ENCODE measurements at regions not wholly inside any gene's neighbourhood (a gene's known extent, or its start where the extent isn't known, plus 50 kb on each side); places are given as distances from the start of the nearest gene placed in this dataset.

DNA sequence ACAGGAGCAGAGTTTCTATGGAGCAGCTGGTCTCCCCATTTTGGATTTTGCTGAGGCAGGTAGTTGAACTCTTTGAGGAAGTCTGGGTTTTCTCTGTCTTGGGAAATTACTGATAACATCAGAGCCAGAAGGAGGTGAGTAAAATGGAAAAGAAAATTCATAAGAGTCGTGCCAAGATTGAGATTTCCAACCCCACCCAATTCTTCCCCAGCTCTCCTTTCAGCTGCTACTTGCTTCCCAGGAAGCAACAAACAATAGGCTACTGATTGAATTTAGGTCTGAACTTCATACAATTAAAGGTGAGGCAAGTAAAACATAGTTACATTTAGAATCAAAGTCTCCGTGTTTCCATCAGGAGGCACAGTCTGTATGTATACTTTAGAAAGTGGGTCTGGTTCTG, 54.6 kb upstream of the EOLA2 start:
- DNase-seq (ENCODE audit: low read depth, low spot score), result no peak

DNA sequence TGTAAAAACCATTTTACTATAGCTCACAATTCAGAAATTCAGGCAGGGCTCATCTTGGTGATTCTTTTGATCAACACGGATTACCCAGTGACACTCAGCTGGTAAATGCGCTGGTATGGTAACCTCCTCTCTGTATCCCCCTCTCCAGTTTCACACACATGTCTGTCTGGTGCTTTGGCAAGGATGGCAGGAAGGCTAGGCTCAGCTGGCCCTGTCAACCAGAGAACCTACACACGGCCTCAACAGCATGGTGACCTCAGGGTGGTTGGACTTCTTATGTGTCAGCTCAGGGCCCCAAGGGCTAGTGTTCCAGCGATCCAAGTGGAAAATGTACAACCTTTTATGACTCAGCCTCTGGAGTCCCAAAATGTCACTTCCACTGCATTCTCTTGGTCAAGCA, 55.7 kb upstream of the EOLA2 start:
- no peak overlapping the region for H3K4me3 ChIP-seq (ENCODE audit: low read length)
- no peak for DNase-seq (ENCODE audit: low read depth, low spot score)

More for the DNA sequence above, 54.6 kb upstream of the EOLA2 start:
- no peak overlapping the region for H3K4me3 ChIP-seq (ENCODE audit: low read length)

DNA sequence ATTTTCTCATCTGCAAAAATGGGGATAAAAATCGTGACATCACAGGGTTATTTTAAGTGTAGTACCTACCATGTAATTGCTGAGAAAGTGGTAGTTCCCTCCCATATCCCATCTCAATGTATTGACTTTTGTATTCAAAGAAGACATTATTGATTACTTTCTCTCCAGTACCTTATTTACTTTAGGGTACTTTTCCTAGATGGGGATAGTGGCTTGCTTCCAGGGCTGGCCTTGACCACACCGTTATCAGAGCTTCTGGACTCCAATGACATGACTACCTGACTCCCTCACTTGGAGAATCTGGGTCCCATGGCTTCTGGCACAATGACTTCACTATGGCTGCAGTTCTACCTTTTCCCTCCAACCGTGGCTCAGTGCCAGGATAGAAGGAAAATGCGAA, 58.2 kb upstream of the EOLA2 start:
- no peak for DNase-seq (ENCODE audit: low read depth, low spot score)
- no peak overlapping the region for H3K4me3 ChIP-seq (ENCODE audit: low read length)

DNA sequence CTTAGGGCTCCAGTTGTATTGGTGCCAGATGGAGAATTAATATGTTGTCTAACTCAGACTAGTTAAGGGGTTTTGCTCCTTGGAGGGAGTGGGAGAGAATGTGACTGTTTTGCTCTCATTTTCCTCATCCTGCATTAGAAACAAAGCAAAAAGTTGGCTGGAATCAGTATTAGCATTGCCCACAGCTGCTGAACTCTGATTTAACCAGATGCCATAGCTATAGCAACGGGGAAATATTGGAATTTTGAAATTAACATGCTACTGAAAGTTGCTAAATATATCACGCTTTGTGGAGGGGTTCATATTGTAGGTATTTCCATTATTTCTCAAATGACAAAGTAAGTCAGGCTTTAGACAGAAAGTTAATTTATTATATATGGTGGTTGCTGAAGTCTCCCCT, 66.7 kb upstream of the EOLA2 start:
- H3K4me3 ChIP-seq (ENCODE audit: low read length), result no peak overlapping the region
- no peak for DNase-seq (ENCODE audit: low read depth, low spot score)

DNA sequence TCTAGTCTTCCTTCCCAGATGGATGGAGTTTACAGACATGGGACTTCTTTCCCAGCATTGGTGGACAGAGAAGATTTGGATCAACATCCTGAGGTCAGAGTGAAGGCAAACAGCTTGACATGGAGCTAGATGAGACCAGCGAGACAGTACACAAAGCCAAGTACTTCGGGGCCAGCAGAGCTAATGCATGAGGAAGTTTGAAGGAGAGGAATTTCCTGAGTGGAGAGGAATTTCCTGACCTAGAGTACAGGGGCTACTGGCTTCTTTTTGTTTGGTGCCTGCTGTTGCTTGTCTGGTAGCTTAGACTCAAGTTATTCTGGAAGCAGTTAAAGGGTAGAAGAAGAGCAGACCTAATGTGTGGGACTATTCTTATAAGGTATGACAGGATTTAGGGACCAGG, 69.1 kb upstream of the EOLA2 start:
- H3K4me3 ChIP-seq (ENCODE audit: low read length), result no peak overlapping the region
- DNase-seq (ENCODE audit: low read depth, low spot score), result no peak

DNA sequence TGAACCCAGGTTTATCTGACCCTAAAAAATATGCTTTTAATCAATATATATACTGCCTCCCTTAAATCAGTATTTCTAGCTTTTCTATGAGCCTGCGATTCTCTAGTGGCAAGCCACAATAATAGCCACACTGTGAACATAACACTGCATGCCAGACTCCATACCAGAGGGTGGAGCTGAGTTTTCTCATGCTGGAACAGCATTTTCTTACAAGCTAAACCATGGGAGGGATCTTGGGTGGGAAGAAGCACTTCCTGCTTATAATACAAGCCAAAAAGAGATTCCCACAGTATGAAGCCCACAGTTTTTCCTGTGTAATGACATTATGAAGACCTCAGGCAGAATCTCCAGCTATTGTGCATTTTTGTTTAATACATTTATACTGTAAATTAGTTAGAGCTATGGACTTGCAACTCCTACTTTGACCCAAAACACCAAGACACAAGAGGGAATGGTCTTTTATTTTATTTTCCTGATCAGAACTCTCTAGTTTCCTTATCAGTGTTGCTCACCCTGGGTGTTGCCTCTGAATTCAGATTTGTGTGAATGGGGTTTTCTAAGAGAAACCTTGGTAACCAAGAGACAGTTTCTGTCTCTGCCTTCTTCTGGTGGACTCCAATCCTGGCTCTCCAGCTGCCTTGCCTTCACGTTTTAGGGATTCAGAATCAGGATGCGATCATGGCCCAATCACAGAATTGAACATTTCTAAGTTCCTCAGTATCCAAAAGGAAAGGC, 74.5 kb upstream of the EOLA2 start:
- DNase-seq (ENCODE audit: low read depth, low spot score), result no peak
- no peak overlapping the region for H3K4me3 ChIP-seq (ENCODE audit: low read length)

DNA sequence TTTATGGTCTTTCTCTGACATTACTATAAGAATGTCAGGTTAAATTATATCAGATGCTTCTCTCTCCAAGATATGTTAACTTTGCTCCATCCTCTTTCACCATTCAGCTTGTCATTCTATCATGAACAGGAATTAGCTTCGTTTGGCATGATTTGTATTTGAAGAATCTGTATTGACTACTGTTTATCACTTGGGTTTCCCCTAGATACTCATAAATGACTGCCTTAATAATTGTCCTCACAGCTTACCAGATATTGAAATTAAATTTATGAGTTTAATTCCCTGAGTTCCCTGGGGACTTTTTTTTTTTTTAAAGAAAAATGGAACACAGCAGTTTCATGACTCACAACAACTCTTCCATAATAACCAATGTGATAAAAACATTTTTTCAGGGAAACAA, 76.2 kb upstream of the EOLA2 start:
- no peak overlapping the region for H3K4me3 ChIP-seq (ENCODE audit: low read length)
- no peak for DNase-seq (ENCODE audit: low read depth, low spot score)

DNA sequence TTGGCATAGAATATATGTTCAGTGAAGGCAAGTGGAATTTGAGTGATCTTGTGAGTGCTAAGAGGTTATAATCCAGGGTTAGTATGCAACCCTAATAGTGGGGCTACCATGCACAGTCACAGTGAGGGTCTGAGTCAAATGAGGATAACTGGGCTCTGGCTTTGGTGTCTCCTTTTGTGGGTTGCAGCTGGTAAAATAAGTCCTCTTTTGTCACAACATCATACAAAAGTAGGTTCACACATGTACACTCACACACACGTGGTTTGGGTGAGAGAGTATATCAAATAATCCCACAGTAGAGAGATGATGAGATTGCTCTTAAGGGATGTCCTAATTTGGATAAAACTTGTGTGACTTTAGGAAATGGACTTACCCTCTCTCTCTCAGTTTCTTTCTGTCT, 79.6 kb upstream of the EOLA2 start:
- no peak for DNase-seq (ENCODE audit: low read depth, low spot score)
- H3K4me3 ChIP-seq (ENCODE audit: low read length), result no peak overlapping the region

DNA sequence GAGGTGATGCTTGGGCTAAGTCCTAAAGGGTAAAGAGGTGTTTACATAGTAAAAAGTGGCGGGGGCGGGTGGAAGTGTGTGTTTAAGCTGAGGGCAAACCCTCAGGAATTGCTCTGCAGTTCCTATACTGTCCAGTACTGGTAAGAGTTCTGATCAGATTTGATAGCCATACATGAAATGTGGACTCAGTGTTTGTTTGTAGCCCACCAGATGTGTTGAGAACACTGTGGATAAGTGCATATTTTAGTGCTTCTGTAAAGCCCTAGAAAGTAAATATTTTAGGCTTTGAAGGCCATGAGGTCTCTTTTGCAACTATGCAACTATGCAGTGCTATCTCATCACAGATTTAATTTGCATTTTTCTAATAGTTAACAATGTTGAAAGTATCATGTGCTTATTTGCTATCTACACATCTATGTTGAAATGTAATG, 80.7 kb upstream of the EOLA2 start:
- no peak overlapping the region for H3K4me3 ChIP-seq (ENCODE audit: low read length)
- no peak for DNase-seq (ENCODE audit: low read depth, low spot score)

DNA sequence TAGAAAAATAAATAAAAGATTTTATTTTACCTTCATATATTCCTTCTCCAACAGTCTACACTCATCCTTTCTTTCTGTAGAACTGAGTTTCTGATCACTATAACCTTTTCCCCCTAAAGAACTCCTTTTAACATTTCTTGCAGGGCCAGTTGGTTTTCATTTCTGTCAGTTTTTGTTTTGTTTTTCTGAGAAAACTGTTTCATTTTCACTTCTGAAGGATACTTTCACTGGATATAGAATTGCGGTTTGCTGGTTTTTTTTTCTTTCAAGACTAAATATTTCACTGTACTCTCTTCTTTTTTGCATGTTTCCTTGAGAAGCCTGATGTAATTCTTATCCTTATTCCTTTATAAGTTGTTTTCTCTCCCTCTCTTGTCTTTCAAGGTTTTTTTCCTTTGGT, 90.4 kb upstream of the EOLA2 start:
- no peak for DNase-seq (ENCODE audit: low read depth, low spot score)
- no peak overlapping the region for H3K4me3 ChIP-seq (ENCODE audit: low read length)

DNA sequence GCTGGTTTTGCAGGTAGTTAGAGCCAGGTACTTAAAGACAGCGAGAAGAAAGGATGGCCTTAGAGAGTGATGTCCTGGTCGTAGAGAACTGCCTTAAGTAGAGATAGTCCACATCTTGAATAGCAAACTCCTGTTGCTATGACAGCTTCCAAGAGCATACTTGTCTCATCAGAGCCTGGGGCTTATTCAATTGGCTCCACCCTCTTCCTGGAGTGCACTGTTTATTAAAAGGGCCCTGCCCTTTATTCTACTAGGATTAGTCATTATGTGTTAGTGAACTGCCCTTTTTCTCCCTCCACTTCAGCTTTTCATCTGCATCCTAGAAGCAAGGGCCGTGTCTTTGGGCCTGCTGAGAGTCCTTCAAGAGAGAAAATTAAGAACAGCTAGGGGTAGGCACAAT, 94.5 kb upstream of the EOLA2 start:
- H3K4me3 ChIP-seq (ENCODE audit: low read length), result no peak overlapping the region
- no peak for DNase-seq (ENCODE audit: low read depth, low spot score)

DNA sequence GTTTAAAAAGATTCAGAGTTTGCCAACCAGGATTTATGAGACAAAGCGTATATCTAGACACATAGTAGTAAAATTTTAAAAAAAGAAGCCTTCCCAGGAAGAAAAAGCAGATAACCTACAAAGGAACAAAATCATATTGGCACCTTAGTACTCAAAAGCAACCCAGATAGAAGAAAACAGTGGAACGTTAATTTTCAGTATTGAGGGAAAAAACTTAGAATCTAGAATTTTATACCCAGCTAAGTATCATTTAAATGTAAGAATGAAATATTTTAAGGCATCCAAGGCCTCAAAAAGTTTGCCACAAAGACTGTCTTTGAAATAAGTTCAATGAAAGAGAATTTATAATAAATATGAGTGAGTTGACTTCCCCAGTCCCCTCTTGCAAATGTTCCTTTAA, 96.5 kb upstream of the EOLA2 start:
- DNase-seq (ENCODE audit: low read depth, low spot score), result no peak
- H3K4me3 ChIP-seq (ENCODE audit: low read length), result no peak overlapping the region

DNA sequence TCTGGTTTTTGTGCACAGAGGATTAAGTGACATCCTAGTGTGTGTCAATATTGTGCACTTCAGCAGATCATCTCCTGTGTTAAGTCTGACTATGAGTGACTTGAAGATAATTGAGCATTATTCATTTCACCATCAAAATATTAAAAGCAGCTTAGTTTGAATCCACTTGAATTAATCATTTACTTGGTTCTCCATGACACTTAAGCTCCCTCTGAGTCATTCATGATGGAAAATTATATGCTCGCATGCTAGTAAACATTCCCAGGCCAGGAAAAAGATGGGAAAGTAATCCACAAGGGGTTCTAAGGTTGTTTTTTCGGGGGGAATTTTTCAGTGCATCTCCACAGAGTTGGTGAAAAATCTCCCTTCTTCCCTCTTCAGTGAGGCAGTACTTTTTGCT, 97.2 kb upstream of the EOLA2 start:
- no peak for DNase-seq (ENCODE audit: low read depth, low spot score)
- no peak overlapping the region for H3K4me3 ChIP-seq (ENCODE audit: low read length)

DNA sequence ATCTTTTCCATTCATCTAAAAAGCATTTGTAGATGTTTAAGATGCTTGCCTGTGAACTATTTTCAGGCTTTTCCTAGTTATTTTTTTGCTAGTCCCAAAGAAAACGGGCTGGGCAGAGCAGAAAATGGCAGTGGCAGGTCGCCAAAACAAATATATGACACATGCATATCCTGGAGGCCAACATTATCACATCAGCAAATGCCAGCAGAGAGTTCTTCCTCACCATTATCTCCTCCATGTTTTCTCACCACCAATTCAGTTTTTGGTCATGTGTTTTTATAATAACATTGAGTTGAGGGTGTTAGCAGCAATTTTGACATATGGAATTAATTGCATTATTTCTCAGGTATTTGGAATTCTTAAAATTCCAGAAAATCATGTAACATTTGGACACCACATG, 97.9 kb upstream of the EOLA2 start:
- no peak for DNase-seq (ENCODE audit: low read depth, low spot score)
- H3K4me3 ChIP-seq (ENCODE audit: low read length), result no peak overlapping the region

DNA sequence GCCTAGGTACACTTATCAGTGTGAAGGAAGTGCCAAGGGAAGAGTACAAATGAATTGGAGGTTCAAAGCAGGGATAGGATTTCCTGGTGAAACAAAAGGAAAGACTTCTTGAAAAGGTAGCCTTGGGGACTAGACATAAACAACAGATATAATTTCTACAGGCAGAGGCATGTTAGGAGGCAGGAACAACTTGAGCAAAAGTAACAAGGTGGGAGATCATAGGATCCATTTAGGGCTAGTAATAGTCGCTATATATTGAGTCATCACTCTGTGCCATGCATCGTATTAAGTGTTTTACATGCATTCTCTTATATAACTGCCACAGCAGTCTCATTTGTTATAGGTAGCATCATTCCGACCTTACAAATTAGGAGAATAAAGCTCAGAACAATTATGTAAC, 98.3 kb upstream of the EOLA2 start:
- H3K4me3 ChIP-seq (ENCODE audit: low read length), result no peak overlapping the region
- no peak for DNase-seq (ENCODE audit: low read depth, low spot score)

DNA sequence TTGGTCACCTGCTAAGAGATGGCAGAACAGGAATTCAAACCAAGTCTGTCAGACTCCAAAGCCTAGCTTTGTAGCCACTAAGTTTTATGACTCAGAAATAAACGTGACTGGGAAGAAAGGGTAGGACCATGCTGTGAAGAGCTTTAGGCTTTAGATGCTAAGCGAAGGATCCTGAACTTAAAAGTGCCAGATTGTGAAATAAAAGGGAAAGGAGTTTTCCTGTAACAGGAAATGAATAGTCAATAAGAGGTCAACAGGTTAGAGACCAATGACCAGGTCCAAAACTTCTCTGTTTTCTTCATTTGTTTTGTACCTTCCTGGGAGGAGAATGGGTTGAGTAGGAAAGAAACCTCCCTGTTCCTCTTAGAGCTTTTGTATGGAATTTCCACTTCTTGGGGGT, 98.8 kb upstream of the EOLA2 start:
- H3K4me3 ChIP-seq (ENCODE audit: low read length), result no peak overlapping the region
- no peak for DNase-seq (ENCODE audit: low read depth, low spot score)

DNA sequence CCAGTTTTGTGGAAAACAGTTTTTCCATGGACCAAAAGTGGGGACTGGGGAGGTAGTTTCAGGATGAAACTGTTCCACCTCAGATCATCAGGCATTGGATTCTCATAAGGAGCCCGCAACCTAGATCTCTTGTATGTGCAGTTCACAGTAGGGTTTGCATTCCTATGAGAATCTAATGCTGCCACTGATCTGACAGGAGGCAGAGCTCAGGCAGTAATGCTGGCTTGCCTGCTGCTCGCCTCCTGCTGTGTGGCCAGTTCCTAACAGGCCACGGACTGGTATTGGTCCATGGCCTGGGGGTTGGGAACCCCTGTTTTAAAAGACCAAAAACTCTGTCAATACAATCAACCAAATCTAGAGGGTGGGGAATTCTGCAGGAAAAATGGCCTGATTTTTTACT, 100.0 kb upstream of the EOLA2 start:
- no peak overlapping the region for H3K4me3 ChIP-seq (ENCODE audit: low read length)
- DNase-seq (ENCODE audit: low read depth, low spot score), result no peak

DNA sequence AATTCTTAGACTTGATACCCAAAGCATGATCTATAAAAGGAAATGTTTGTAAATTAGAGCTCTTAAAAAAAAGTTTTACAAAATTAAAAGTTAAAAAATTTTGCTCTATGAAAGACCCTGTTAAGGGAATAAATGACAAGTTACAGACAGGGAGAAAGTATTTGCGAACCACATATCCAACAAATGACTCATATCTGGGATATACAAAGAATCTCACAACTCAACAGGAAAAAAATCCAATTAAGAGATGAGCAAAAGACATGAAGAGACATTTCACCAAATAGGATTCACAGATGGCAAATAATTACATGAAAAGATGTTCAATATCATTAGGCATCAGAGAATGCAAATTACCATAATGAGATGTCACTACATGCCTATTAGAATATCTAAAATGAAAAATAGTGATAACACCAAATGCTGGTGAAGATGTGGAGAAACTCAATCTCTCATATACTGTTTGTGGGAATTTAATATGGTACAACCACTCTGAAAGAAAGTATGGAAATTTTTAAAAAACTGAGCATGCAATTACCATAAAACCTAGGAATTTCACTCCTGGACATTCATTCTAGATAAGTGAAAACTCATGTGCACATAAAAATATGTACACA, 100.8 kb upstream of the EOLA2 start:
- no peak overlapping the region for H3K4me3 ChIP-seq (ENCODE audit: low read length)
- no peak for DNase-seq (ENCODE audit: low read depth, low spot score)

DNA sequence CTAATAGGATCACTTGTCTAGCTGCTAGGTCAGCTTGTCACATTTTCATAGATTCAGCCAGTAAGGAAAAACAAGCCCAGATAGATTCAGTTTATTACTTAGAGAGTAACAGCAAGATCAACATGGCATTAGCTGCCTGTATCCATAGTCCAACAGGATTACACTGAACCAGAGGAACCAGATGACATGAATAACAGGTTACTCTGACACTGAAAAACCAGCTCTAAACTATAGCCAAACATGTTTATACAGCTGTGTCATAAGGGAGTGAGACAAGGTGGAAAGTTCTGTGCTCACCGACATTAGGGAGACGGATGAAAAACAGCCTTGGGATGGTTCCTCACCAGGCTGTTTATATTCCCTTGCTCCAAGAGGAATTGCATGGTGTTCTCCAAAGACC, 102.9 kb upstream of the EOLA2 start:
- no peak for DNase-seq (ENCODE audit: low read depth, low spot score)
- H3K4me3 ChIP-seq (ENCODE audit: low read length), result no peak overlapping the region

DNA sequence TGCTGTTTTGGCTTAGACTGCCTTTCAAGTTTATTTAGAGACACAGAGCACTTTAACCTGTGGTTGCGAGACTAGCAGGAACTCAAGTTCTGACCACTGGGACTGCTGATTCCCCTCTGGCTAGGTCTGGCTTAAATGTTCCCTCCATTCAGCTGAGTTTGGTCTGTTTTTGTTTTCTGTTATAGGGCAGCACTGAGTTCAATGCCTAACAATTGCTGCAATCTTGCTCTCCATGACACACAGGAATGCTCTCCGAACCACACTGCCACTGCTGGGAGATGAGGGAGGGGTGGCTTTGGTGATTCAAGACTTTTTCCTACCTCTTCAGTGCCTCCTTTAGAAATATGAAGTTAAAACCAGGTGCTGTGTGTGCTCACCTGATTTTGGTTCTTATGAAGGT, 106.3 kb upstream of the EOLA2 start:
- DNase-seq (ENCODE audit: low read depth, low spot score), result no peak
- H3K4me3 ChIP-seq (ENCODE audit: low read length), result no peak overlapping the region

DNA sequence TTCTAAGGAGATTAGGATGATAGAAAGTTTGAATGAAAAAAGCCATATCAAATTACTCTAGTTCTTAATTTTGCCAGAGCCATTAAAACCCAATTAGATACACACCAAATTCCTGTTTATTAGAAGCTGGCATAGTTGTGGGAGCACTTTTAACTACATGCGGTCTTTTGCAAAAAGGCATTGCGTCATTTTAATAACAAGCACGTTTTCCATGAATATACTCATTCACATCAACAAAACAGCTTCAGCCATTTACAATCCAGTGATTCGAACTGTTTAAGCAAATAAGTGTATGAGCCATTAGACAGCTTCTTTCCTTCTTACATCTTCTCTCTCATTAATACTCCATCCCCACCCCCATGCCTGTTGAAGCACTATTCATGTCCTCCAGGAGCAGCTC, 109.5 kb upstream of the EOLA2 start:
- no peak for DNase-seq (ENCODE audit: low read depth, low spot score)
- no peak overlapping the region for H3K4me3 ChIP-seq (ENCODE audit: low read length)
